HG02610 (cell line): ENCODE measurements at regions not wholly inside any gene's neighbourhood (a gene's known extent, or its start where the extent isn't known, plus 50 kb on each side); places are given as distances from the start of the nearest gene placed in this dataset.

Experiments used
- ATAC-seq: cut with Tn5 transposase; IDR thresholded peaks from one replicate; pipeline ENCODE4 v1.9.1; 2021; ENCODE audit warnings: mild to moderate bottlenecking, moderate library complexity; ENCODE audit not compliant: unreplicated experiment

DNA sequence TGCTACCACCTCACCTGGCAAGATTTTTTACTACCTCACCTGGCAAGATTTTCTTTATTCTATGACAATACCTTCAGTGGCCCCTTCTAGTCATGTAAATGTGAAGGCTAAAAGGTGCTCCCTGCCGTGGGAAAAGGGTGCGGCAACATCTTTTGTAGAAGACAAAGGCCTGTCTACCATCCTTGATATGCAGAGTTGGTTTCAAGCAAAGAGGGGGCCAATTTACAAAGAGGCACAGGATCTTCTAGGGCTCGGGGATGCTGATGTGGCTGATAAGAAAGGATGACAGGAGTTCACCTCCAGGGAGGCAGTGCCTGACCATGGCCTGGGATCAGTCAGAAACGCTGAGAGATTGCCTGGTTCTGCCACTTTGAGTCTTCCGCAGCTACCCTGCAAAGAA is 165.4 kb upstream of the SLC1A4 start:
- no peak for ATAC-seq

DNA sequence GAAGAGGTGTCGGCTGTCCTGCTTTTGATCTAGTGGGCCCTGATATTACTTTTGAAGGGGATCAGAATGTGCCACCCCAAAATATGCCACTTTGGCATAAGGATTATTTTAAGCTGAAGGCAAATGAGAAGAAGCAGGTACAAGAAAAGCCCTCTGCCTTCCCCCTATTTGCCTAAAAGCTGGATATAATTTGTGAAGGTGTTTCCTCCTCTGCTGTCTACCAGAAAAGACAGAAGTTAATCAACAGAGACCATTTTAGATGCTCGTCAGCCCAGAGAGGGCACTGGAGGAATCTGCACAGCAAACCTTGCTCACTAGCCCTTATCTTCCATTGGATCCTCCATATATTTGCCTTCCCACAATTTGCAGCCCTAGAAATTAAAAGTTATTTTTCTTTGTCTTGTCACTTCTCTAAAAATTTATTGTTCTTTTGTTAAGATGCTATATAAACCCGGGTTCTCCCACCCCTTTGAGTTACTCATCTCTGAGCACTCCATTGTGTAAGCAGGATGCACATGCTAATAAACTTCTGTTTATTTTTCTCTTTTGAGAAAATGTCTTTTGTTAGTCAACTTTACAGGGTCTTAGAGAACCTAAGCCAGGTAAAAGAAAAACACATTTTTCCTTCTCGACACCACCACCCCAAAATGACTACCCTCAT is 163.2 kb upstream of the SLC1A4 start:
- no peak for ATAC-seq

DNA sequence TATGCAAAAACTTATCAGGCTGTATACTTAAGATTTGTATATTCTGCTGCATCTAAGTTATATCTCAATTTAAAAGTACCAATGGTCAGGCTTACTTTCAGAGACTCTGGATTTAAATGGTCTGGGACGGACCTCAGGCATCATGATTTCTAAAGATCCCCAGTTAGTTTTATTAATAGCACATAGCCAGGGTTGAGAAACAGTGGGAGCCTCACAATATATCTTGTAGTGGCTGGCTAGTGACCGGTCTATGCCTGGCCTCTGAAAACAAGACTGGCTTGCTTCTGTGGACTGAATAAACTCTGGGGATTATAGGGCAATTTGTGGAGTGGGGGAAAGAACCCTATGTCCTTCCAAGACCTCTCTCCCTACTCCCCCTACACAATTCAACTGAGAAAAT is 162.5 kb upstream of the SLC1A4 start:
- ATAC-seq, result no peak

DNA sequence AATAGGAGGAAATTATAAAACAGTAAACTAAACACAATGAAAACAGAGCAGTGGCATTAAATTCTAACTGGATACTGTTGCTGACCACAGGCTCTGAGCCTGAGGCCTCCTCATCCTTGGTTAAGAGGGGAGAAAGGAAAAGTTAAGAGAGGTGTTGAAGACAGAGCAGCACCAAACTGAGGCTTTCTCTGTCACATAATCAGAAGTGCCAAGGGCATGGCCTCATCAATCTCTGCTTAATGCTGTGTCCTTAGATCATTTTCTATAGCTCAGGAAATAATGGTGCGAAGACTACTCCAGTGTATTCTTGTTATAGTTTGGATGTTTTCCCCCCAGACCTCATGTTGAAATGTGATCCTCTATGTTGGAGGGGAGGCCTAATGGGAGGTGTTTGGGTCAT is 160.9 kb upstream of the SLC1A4 start:
- ATAC-seq, result no peak

DNA sequence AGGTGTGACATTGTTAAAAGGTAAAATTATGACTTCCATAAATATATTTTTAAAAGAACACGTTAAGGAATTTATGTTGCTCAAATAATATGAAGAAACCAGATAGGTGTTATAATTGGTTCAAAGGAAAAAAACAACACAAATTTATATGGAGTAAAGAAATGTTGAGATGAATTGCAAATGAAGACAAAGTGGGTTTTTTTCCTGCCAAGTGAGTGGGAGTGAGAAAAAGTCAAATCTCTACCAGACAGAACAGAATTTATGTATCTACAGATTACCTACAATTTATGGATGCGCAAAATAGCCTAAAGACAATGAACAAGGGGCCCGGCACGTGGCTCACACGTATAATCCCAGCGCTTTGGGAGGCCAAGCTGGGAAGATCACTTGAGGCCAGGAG is 159.7 kb upstream of the SLC1A4 start:
- ATAC-seq, result no peak

DNA sequence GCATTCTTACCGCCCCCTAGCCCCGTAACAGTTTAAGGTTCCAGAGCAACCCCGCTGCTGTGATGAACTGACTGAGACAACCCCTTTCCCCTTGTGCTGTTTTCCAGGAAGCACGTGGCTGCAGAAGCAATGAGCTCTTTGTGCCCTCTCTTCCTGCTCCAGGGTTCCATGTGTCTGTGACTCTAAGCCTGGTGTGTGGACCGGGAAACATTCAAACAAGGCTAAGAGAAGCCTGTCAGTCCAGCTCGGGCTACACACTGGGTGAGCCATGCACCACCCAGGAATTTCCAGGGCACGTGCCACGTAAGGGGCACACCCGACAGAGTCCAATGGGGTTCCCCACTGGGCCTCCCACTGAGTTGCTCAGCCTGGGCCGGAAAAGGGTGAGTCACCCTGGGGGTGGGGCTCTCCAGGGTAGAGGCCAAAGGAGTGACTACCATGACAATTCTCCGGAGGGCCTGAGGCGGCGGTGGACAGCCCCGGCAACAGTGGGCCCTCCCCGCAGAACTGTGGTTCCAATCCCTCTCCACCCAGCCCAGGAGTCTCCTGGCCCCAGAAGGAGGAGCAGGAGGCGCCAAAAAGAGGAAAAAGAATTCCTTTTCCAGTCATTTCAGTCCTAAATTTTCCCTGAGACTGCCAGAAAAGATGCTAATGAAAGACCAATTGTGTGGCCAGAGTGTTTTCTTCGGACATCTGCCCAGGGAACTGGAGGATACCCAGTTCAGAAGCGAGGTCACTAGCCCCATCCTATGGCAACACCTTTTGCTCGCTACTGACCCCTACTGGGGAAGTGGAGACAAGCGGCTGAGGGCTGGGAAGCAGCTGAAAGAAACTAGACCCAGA is 157.8 kb upstream of the SLC1A4 start:
- peak; percentile 85 for ATAC-seq

DNA sequence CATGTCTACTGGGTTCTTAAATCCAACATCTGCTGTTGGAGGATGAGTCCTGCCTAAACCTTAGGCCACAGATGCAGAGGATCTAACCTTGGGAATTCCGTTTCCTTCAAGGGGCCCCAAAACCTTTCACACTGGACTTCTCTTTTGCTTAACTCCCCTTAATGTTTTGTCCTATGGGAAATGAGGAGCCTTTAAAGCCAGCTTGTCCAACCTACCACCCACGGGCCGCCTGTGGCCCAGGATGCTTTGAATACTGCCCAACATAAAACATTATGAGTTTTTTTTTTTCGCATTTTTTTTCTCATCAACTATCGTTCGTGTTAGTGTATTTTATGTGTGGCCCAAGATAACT is 157.2 kb upstream of the SLC1A4 start:
- no peak for ATAC-seq

DNA sequence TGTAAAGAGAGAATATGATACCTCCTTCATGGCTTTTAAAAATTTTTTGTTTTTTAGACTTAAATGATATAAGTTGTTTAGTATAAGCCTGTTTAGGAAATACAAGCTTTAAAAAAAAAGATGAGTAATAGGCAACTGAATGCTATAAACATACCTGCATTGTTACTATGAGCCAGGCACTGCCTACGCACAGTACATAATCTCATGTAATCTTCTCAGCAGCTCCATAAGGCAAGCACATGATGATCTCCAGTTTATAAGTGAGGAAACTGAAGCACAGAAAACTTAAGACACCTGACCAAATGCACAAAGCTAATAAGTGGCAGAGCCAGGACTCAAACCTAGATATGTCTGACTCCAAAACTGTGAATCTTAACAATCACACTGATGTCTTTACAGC is 156.3 kb upstream of the SLC1A4 start:
- no peak for ATAC-seq

DNA sequence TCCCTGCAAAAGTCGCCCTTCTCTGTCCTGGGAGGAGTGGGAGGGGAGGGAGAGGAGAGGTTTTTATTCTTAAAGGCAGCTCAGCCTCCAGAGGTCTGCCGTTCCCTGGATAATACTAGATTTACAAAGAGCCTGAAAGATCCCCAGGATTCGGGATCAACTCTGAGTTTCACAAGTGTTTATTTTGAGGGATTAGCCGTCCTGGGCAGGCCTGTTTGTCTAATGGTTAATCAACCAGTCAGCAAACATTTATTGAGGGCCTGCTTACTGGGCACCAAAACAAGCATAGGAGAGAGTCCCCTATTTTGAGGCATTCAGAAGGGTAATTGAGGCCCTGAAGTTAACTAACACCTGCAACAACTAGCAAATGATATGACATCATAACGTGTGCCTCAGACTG is 152.6 kb upstream of the SLC1A4 start:
- ATAC-seq, result no peak

DNA sequence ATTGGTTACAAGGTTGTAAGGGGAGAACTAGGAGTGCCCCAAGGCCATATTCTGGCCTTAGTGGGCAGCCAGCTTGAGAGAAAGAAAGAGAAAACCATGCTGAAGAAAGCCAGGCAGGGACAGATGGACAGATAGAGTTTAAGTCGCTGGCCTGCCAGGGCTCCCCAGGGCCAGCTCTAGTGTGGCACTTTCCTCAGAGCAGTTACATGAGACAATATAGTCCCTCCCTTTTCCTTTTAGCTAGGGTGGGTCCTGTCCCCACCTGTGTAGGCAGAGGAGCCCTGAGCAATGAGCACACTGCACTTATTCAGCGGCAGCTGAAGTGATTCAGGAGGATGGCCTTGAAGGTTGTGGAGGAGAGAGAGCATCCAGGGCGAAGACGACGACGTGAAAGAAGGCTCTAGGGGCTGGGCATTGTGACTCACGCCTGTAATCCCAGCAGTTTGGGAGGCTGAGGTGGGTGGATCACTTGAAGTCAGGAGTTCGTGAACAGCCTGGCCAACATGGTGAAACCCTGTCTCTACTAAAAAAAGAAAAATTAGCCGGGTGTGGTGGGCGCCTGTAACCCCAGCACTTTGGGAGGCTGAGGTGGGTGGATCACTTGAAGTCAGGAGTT is 152.0 kb upstream of the SLC1A4 start:
- no peak for ATAC-seq

DNA sequence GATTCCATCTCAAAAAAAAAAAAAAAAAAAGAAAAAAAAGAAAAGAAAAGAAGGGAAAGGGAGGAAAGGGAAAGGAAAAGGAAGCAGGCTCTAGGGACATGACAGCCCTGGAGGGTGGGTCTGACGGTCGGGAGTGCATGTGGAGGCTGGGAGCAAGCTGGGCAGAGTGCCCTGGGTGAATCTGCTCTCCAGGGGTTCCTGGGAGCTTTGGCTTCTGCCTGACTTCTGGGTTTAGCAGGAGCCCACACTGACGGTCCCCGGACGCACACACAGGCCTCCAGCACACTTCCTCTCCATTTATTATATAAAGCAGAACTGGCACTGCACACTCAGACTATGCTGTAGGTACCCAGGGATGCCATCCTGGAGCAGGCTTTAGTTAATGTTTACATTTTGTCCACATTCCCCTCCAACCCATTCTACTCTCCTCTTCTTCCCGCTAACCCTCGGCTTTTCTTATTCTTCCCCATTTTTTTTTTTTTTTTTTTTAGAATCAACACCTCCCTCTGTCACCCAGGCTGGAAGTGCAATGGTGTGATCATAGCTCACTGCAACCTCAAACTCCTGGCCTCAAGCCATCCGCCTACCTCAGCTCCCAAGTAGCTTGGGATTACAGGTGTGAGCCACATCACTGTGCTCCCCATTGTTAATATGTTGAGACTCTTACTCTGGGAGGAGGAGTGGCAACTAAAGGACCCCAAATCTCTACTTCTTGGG is 151.1 kb upstream of the SLC1A4 start:
- no peak for ATAC-seq

DNA sequence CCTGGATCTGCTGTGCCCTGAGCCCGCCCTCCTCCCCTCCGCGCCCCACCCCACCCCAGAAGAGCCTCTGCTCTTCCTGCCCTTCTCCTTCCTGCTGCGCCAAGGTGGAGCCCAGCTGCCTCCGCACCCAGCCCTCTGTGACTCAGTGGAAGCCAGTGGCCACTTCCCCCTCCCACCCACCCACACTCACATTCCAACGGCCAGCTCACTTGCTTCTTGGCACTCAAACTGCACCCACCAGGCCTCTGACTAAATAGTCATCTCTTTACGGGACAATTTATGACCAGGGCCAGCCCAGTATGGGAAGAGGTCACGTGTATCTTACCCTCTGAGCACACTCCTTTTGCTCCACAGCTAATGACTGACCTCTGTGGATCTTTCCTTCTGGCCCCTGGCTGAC is 150.4 kb upstream of the SLC1A4 start:
- no peak for ATAC-seq

DNA sequence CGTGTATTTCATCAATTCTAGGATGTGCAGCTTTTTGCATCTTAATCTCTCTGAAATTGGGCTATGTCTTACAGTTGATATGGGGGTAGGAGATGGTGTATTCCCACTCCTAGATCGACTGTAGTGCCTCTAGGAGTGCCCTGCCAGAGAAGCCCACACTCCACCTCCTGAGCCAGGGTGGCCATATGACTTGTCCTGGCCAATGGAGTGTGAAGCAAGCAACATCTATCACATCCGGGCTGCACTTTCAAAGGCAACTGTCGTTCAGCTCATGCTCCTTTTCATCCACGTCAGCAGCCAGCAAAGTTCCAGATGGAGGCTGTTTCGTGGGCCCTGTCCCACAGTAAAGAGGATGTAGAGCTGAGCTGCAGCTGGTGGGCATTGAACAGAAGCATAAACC is 149.4 kb upstream of the SLC1A4 start:
- ATAC-seq, result peak; percentile 91

DNA sequence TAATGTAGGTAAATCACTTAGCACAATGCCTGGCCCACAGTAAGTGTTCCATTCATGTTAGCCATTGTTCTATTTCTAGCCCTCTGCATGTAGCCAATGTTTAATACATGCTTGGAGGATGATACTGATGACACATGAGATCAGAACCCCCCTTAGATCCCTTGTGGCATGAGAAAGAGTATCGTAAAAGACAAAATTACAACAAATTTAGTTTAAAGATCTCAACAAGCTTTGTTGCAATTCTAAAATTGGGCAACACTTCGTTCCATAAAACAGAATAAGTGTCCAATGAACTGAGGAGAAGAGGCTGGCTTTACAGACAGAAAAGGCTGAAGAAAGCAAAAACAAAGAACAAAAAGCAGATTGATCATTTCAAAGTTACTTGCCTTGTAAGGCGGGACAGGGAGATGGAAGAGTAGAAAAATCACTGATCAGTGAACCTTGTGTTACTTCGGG is 148.7 kb upstream of the SLC1A4 start:
- ATAC-seq, result no peak

DNA sequence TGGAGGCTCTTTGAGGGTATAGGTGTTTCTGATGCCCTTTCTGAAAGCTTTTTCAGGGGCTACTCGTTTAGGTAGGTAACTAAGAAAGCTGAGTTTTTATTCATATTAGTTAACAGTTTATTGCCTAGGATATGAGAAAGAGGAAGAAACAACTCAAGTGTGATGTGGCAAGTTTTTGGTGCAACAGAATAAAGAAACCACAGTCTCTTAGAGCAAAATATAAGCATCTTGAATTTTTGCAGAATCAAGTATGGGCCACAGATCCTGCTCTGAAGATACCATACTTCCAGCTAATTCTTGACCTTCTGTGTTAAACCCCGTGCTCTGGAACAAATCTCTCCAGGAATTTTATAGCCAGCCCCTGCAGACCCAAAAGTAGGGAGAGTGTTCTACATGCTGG is 147.7 kb upstream of the SLC1A4 start:
- no peak for ATAC-seq

DNA sequence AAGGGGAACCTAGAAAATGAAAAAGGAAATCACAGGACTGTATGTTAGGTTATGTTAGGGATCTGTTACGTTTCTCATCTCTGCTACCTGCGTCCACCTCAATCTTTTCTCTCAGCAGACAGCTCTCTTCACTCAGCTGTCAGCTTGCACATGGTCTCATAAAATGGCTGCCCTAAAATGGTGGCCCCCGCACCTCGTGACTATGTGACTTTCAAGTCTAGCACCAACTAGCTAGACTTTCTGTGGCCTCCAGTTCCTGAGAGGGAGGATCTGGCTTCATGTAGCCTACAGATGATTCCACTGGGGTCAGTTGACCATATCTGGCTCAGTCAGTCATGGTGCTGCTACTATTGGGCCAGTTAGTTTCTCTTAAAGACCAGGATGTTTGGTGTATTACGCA is 147.2 kb upstream of the SLC1A4 start:
- ATAC-seq, result no peak

DNA sequence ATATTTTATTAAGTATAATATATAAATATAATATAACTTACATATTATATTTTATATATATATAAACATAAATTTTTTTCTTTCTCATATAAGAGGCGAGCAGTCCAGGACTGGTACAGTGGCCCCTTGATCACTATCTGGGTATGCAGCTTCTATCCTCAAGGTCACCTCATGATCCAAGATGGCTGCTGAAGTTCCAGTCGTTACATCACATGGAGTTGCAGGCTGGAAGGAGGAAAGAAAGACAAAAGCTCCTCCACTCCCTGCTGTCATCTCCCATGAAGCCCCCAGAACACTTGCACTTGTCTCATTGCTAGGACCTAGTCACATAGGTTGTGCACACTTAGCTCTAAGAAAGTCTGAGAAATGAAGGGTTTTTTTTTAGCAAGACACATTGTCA is 145.1 kb upstream of the SLC1A4 start:
- no peak for ATAC-seq

DNA sequence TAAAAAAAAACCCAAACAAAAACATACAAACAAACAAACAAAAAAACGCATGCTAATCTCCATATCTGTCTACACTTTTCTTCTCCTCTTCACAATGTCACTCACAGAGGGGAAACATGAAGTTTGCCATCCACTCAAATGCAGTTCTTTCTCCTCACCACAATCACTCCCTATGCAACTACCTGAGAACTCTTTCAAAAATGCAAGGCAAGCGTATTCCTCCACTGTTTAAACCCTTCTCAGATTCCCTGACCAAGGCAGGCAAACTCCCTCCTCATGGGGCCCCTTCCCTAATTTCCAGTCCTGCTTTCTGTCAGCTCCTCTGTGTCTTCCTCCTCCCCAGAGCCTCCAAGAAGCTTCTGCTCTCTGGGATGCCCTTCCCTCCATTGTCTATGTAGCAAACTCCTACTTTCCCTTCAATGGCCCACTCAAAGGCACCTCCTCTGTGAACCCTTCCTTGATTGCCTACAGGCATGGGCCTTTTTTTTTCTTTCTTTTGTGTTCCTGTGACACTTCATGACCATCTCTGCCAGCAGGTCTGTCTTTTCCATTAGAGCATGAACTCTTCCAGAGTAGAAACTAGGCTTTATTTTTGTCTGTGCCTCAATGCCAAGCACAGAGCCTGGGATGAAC is 143.8 kb upstream of the SLC1A4 start:
- ATAC-seq, result no peak

DNA sequence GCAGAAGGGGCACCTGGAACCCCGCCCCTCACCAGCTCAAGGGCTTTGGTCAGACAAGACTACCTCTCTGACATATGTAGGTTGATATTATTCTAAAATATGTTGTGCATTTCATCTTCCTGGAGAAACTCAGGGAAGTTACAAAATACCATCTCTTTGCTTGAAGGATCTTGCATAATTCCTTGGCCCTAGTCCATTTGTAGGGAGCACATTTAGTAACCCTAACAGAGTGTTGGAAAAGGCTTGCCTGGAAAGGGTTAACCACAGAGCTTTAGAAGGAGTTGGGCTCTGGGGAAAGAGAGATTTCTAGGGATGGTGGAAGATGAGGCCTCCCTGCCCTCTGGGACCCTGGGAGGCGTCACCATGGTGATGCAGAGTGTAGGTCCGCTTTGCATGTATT is 143.0 kb upstream of the SLC1A4 start:
- no peak for ATAC-seq

DNA sequence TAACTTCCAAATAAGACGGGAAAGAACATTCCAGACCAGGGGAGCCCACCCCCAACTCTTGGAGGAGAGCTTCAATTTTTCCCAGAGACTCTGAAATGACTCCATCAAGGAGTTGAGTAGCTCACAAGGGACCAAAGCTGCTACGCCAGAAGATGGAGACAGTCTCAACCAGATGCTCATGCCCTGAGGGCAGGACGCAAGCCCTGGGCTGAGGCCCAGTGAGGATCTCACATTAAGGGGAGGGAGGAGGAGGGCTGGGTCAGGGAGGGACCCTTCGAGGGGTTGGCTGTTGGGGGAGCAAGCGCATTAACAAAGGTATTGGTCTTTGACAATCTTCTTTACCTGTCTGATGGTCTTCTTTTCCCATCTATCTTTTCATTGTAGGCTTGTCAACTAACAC is 141.3 kb upstream of the SLC1A4 start:
- ATAC-seq, result no peak

DNA sequence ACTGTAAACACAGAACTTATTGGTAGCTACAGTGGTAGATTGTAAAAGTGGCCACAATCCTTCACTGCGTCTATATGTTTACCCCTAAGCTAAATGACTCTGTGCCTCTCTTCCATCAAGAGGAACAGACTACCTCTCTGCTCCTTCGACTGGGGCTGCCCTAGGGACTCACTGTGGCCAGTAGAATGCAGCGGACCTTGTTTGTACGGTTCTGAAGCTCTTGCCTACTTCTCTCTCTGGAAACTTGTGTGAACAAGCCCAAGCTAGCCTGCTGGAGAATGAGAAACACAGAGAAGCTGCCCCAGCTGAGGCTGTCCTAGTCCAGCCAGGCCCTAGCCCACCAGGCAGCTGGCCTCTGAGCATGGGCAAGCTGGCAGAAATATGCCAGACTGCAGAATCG is 140.8 kb upstream of the SLC1A4 start:
- ATAC-seq, result no peak
